ENCODE measurements at regions not wholly inside any gene's neighbourhood (a gene's known extent, or its start where the extent isn't known, plus 50 kb on each side); places are given as distances from the start of the nearest gene placed in this dataset.

DNA sequence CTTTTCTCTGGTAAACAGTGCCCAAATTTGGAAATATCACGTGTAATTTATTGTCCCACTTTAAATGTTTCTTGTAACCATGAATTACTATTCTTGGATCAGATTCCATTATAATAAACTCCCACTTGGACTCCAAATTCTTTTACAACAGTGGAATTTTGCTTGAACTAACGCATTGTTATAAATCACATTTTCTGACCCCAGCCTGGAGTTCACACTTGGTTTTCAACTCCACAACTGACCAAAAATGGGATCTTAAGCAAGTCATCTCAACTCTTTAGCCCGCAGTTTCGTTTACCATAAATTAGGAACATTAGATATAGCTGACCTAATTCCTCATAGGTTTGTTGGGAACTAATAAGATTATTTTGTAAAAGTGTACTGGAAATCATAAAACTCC lies 336.8 kb upstream of the NCAM1 start:
- TF ChIP-seq POLR2A (IDR thresholded peaks at IDR 0.05; ENCODE audit: low read depth, low read length) (no peak), POLR2AphosphoS5 (IDR thresholded peaks at IDR 0.05; ENCODE audit: low read depth, low read length) (no peak)

Data from GM12891 (cell line).